ENCODE measurements at regions not wholly inside any gene's neighbourhood (a gene's known extent, or its start where the extent isn't known, plus 50 kb on each side); places are given as distances from the start of the nearest gene placed in this dataset.

GRCh38 chr6:117194978-117195377, 70.4 kb upstream of the VGLL2 start:
- TF ChIP-seq MAX (IDR thresholded peaks at IDR 0.05) (no peak), CTCF (IDR thresholded peaks at IDR 0.05; ENCODE audit: low read depth, low read length, missing input control) (no peak), RAD21 (IDR thresholded peaks at IDR 0.05) (no peak), EGR1 (IDR thresholded peaks at IDR 0.05; ENCODE audit: low read depth in 2 of 2) (no peak)
